Sigmoid colon (tissue), 4 donors: ENCODE measurements at regions not wholly inside any gene's neighbourhood (a gene's known extent, or its start where the extent isn't known, plus 50 kb on each side); places are given as distances from the start of the nearest gene placed in this dataset.

Experiments used
- EP300 ChIP-seq, 4 donors: sonication (generic); formaldehyde crosslinking; IDR thresholded peaks; one replicate each; pipeline ENCODE4 v1.6.1; 2017; ENCODE audit warnings: antibody characterized with exemption in 4 of 4
- POLR2A ChIP-seq, 2 donors: fragments of 450-650 bp; IDR thresholded peaks; one replicate each; pipeline ENCODE4 v1.6.1; 2016; ENCODE audit warnings: antibody characterized with exemption in 2 of 2, mild to moderate bottlenecking in 2 of 2, moderate library complexity in 2 of 2
- POLR2AphosphoS5 ChIP-seq, 4 donors: sonication (generic); formaldehyde crosslinking; IDR thresholded peaks; one replicate each; pipeline ENCODE4 v1.6.1; 2017; ENCODE audit warnings: antibody characterized with exemption in 4 of 4
- TF ChIP-seq, protein P1 (sequence below), 4 experiments: fragments of 450-650 bp in 3 of 4; fragments of 200-600 bp in 1 of 4; IDR thresholded peaks; one replicate each; pipeline ENCODE4 v1.5.1; 2016 to 2019; ENCODE audit warnings: antibody characterized with exemption in 4 of 4, mild to moderate bottlenecking in 3 of 4, moderate library complexity in 2 of 4

- TF ChIP-seq, protein P1, sequence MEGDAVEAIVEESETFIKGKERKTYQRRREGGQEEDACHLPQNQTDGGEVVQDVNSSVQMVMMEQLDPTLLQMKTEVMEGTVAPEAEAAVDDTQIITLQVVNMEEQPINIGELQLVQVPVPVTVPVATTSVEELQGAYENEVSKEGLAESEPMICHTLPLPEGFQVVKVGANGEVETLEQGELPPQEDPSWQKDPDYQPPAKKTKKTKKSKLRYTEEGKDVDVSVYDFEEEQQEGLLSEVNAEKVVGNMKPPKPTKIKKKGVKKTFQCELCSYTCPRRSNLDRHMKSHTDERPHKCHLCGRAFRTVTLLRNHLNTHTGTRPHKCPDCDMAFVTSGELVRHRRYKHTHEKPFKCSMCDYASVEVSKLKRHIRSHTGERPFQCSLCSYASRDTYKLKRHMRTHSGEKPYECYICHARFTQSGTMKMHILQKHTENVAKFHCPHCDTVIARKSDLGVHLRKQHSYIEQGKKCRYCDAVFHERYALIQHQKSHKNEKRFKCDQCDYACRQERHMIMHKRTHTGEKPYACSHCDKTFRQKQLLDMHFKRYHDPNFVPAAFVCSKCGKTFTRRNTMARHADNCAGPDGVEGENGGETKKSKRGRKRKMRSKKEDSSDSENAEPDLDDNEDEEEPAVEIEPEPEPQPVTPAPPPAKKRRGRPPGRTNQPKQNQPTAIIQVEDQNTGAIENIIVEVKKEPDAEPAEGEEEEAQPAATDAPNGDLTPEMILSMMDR (IDR thresholded peaks at IDR 0.05), result no peak
- TF ChIP-seq POLR2A (IDR thresholded peaks at IDR 0.05), result no peak
- no peak for TF ChIP-seq POLR2AphosphoS5 (IDR thresholded peaks at IDR 0.05)
- no peak for TF ChIP-seq EP300 (IDR thresholded peaks at IDR 0.05)
Measured at GRCh38 chr2:19685731-19686130, 216.1 kb downstream of the TTC32 start.
